ENCODE measurements at regions not wholly inside any gene's neighbourhood (a gene's known extent, or its start where the extent isn't known, plus 50 kb on each side); places are given as distances from the start of the nearest gene placed in this dataset.

DNA sequence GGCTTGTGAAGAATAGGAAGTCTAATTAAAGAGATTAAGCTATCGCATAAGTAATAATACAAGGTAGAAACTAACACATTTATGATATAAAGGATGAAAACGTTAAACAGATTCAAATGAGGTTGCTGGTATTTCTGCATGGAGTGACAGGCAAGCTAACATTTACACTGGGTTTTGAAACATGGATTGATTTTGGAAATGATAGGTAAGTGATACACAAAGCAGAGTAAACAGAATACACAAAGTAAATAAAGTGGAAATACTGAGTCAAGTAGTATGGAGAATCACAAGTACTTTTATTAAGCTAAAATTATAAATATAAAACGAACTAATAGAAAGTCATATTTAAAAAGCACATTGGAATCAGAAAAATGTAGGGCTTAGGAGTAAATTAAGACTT, 665.3 kb downstream of the STPG2 start:
- Histone ChIP-seq H3K4me1 (ENCODE audit: control insufficient read depth, insufficient read depth, low read length) (no peaks in the 10 kb centered on the region), H3K9ac (ENCODE audit: extremely low read depth, low read length, poor library complexity, severe bottlenecking) (no peak overlapping the region), H3K36me3 (ENCODE audit: control insufficient read depth, insufficient read depth, low read length) (no peaks in the 10 kb centered on the region), H3K4me3 (ENCODE audit: low read length) (no peak overlapping the region), H3K27me3 (ENCODE audit: control insufficient read depth, insufficient read depth, low read length, poor library complexity, severe bottlenecking) (no peaks in the 10 kb centered on the region), H3K9me3 (ENCODE audit: control insufficient read depth, low read length) (peaks cover under 1% of the 10 kb centered on the region), H3K27ac (ENCODE audit: low read depth, low read length) (no peak overlapping the region)
- H3K4me1 Mint-ChIP-seq: peaks cover 5% of the 10 kb centered on the region
- TF ChIP-seq, protein P1, sequence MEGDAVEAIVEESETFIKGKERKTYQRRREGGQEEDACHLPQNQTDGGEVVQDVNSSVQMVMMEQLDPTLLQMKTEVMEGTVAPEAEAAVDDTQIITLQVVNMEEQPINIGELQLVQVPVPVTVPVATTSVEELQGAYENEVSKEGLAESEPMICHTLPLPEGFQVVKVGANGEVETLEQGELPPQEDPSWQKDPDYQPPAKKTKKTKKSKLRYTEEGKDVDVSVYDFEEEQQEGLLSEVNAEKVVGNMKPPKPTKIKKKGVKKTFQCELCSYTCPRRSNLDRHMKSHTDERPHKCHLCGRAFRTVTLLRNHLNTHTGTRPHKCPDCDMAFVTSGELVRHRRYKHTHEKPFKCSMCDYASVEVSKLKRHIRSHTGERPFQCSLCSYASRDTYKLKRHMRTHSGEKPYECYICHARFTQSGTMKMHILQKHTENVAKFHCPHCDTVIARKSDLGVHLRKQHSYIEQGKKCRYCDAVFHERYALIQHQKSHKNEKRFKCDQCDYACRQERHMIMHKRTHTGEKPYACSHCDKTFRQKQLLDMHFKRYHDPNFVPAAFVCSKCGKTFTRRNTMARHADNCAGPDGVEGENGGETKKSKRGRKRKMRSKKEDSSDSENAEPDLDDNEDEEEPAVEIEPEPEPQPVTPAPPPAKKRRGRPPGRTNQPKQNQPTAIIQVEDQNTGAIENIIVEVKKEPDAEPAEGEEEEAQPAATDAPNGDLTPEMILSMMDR (conservative IDR thresholded peaks at IDR 0.05): no peak
- H3K36me3 Mint-ChIP-seq (ENCODE audit: low read depth): peaks cover 2% of the 10 kb centered on the region
- H3K27ac Mint-ChIP-seq: no peak overlapping the region
- H3K4me3 Mint-ChIP-seq: no peak overlapping the region
- WGBS, 2 experiments (ENCODE audit: insufficient coverage in 1 of 2, insufficient read length in 1 of 2): 80 to 96% methylated on average over 1 to 3 of the region's 3 CpGs
- peaks cover 12% of the 10 kb centered on the region for H3K9me3 Mint-ChIP-seq
- H3K27me3 Mint-ChIP-seq (ENCODE audit: insufficient read depth): no peaks in the 10 kb centered on the region
- DNase-seq: no peak

DNA sequence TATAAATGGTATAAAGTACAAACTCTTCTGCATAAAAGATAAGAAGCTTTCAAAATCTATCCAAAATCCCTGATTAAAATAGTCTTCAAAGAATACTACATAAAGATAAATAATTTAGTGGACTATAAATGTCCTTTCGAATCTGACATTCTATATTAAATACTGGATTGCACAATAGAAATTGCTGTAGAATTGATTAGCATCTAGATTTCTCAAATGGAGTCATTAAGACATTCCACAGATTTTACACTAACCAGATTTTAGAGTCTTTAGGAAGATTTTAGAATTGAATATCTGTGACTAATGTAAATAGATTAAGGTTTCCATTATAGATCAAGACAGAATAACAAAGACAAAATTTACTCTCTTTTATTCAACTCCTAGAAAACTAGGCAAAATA, 663.9 kb downstream of the STPG2 start:
- peaks cover 10% of the 10 kb centered on the region for H3K9me3 Mint-ChIP-seq
- Histone ChIP-seq H3K27ac (ENCODE audit: low read depth, low read length) (no peak overlapping the region), H3K4me1 (ENCODE audit: control insufficient read depth, insufficient read depth, low read length) (no peaks in the 10 kb centered on the region), H3K4me3 (ENCODE audit: low read length) (no peak overlapping the region), H3K9me3 (ENCODE audit: control insufficient read depth, low read length) (peaks cover 4% of the 10 kb centered on the region), H3K36me3 (ENCODE audit: control insufficient read depth, insufficient read depth, low read length) (no peaks in the 10 kb centered on the region), H3K9ac (ENCODE audit: extremely low read depth, low read length, poor library complexity, severe bottlenecking) (no peak overlapping the region), H3K27me3 (ENCODE audit: control insufficient read depth, insufficient read depth, low read length, poor library complexity, severe bottlenecking) (no peaks in the 10 kb centered on the region)
- H3K4me3 Mint-ChIP-seq: no peak overlapping the region
- no peaks in the 10 kb centered on the region for H3K36me3 Mint-ChIP-seq (ENCODE audit: low read depth)
- DNase-seq: no peak
- H3K27me3 Mint-ChIP-seq (ENCODE audit: insufficient read depth): no peaks in the 10 kb centered on the region
- TF ChIP-seq, protein P1 (conservative IDR thresholded peaks at IDR 0.05): no peak
- H3K27ac Mint-ChIP-seq: no peak overlapping the region
- peaks cover 5% of the 10 kb centered on the region for H3K4me1 Mint-ChIP-seq
- WGBS, 2 experiments (ENCODE audit: insufficient coverage in 1 of 2, insufficient read length in 1 of 2): 75% methylated on average over 1 of the region's 1 CpG; no CpG with 5 or more reads in 1 of the 2 experiments

DNA sequence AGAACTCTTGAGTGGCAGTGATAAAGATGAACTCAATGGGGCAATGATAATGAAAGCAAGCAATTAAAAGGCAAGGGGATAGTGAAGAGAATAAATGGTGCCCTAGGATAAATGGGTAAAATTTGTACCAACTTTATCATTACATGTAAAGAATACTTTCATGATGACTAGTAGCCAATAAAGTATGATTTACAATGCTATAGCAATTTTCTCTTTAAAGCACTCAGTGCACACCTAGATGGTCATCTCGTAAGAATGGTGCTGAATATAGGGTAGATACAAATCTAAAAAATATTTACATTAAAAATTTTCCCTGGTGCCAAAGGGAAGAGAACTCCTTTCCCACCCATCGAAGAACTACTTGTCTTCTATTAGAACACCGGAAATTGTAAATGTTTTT, 651.4 kb downstream of the STPG2 start:
- Histone ChIP-seq H3K4me1 (ENCODE audit: control insufficient read depth, insufficient read depth, low read length) (no peaks in the 10 kb centered on the region), H3K27me3 (ENCODE audit: control insufficient read depth, insufficient read depth, low read length, poor library complexity, severe bottlenecking) (no peaks in the 10 kb centered on the region), H3K9me3 (ENCODE audit: control insufficient read depth, low read length) (no peaks in the 10 kb centered on the region), H3K36me3 (ENCODE audit: control insufficient read depth, insufficient read depth, low read length) (no peaks in the 10 kb centered on the region), H3K27ac (ENCODE audit: low read depth, low read length) (no peak overlapping the region), H3K4me3 (ENCODE audit: low read length) (no peak overlapping the region), H3K9ac (ENCODE audit: extremely low read depth, low read length, poor library complexity, severe bottlenecking) (no peak overlapping the region)
- WGBS, 2 experiments (ENCODE audit: insufficient coverage in 1 of 2, insufficient read length in 1 of 2): 95 to 100% methylated on average over 1 to 2 of the region's 3 CpGs
- Mint-ChIP-seq H3K4me3 (no peak overlapping the region), H3K27me3 (ENCODE audit: insufficient read depth) (no peaks in the 10 kb centered on the region), H3K9me3 (no peaks in the 10 kb centered on the region), H3K4me1 (peaks cover 17% of the 10 kb centered on the region), H3K27ac (no peak overlapping the region), H3K36me3 (ENCODE audit: low read depth) (peaks cover 3% of the 10 kb centered on the region)
- DNase-seq: no peak
- TF ChIP-seq, protein P1 (conservative IDR thresholded peaks at IDR 0.05): no peak
